Mucosa of rectum (tissue), 2 donors: ENCODE measurements at regions not wholly inside any gene's neighbourhood (a gene's known extent, or its start where the extent isn't known, plus 50 kb on each side); places are given as distances from the start of the nearest gene placed in this dataset.

ENCODE experiments used
- H3K27ac ChIP-seq, 2 donors: one replicate each; pipeline ENCODE4 v1.7.0; 2013; ENCODE audit warnings: inconsistent platforms in 2 of 2, low read depth in 2 of 2, low read length in 2 of 2
- H3K27me3 ChIP-seq, 2 donors: one replicate each; pipeline ENCODE4 v1.7.0; 2013; ENCODE audit warnings: low read length in 2 of 2; ENCODE audit not compliant: control insufficient read depth in 2 of 2, insufficient read depth in 2 of 2
- H3K36me3 ChIP-seq, 2 donors: one replicate each; pipeline ENCODE4 v1.7.0; 2013; ENCODE audit warnings: low read length in 2 of 2; ENCODE audit not compliant: control insufficient read depth in 2 of 2, insufficient read depth in 2 of 2
- H3K4me1 ChIP-seq, 2 donors: one replicate each; pipeline ENCODE4 v1.7.0; 2013; ENCODE audit warnings: low read length in 2 of 2, mild to moderate bottlenecking in 1 of 2; ENCODE audit not compliant: control insufficient read depth in 2 of 2, insufficient read depth in 2 of 2
- H3K4me3 ChIP-seq, 2 donors: one replicate each; pipeline ENCODE4 v1.7.0; 2013; ENCODE audit warnings: low read length in 2 of 2
- H3K9ac ChIP-seq, 2 donors: one replicate each; pipeline ENCODE4 v1.7.0; 2013; ENCODE audit warnings: low read length in 2 of 2, low read depth in 1 of 2, mild to moderate bottlenecking in 1 of 2
- H3K9me3 ChIP-seq, 2 donors: one replicate each; pipeline ENCODE4 v1.7.0; 2013; ENCODE audit warnings: low read length in 2 of 2; ENCODE audit not compliant: control insufficient read depth in 2 of 2
- donor health status: healthy.
- donor health status: Normal muscosa, but diverticular disease.

GRCh38 chr18:77822632-77823031, 573.0 kb downstream of the GALR1 start:
- no peaks in the 10 kb centered on the region for H3K9me3 ChIP-seq
- no peaks in the 10 kb centered on the region for H3K4me1 ChIP-seq
- no peaks in the 10 kb centered on the region for H3K36me3 ChIP-seq
- H3K4me3 ChIP-seq: no peak overlapping the region
- no peaks in the 10 kb centered on the region for H3K27me3 ChIP-seq
- no peak overlapping the region for H3K27ac ChIP-seq
- no peak overlapping the region for H3K9ac ChIP-seq

- H3K27me3 ChIP-seq: no peaks in the 10 kb centered on the region
- no peaks in the 10 kb centered on the region for H3K36me3 ChIP-seq
- H3K27ac ChIP-seq: no peak overlapping the region
- H3K4me3 ChIP-seq: no peak overlapping the region
- no peaks in the 10 kb centered on the region for H3K9me3 ChIP-seq
- H3K4me1 ChIP-seq: no peaks in the 10 kb centered on the region
- H3K9ac ChIP-seq: no peak overlapping the region
Measured at GRCh38 chr18:77833807-77834206, 584.2 kb downstream of the GALR1 start.

GRCh38 chr18:77851802-77852201, 602.2 kb downstream of the GALR1 start:
- Histone ChIP-seq H3K9ac (no peak overlapping the region), H3K9me3 (no peaks in the 10 kb centered on the region), H3K27ac (no peak overlapping the region), H3K4me1 (no peaks in the 10 kb centered on the region), H3K27me3 (no peaks in the 10 kb centered on the region), H3K4me3 (no peak overlapping the region), H3K36me3 (no peaks in the 10 kb centered on the region)

DNA sequence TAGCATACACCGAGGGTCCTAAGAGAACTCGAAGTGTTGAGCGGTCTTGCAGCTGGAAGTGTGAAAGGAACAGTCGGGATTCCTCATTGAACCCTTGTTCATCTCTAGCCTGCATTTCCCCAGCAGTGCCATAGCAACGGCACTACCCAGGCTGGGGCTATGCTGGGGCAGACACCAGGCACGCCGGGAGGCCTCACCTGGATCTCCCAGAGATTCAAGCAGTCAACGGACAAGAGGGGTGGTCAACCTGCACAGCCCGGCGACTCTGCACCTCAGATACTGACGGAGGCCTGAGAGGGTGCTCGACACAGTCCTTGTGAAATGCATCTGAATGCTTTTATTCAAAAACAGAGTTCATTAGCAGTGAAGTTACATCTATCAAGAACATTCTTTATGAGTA, 604.2 kb downstream of the GALR1 start:
- H3K27ac ChIP-seq: no peak overlapping the region
- no peak overlapping the region for H3K4me3 ChIP-seq
- no peak overlapping the region for H3K9ac ChIP-seq
- no peaks in the 10 kb centered on the region for H3K4me1 ChIP-seq
- no peaks in the 10 kb centered on the region for H3K36me3 ChIP-seq
- no peaks in the 10 kb centered on the region for H3K27me3 ChIP-seq
- H3K9me3 ChIP-seq: no peaks in the 10 kb centered on the region

GRCh38 chr18:77857678-77858655, 608.3 kb downstream of the GALR1 start:
- H3K4me3 ChIP-seq: no peak overlapping the region
- H3K27ac ChIP-seq: no peak overlapping the region
- H3K36me3 ChIP-seq: no peaks in the 10 kb centered on the region
- H3K27me3 ChIP-seq: no peaks in the 10 kb centered on the region
- H3K4me1 ChIP-seq: no peaks in the 10 kb centered on the region
- no peak overlapping the region for H3K9ac ChIP-seq
- H3K9me3 ChIP-seq: no peaks in the 10 kb centered on the region

DNA sequence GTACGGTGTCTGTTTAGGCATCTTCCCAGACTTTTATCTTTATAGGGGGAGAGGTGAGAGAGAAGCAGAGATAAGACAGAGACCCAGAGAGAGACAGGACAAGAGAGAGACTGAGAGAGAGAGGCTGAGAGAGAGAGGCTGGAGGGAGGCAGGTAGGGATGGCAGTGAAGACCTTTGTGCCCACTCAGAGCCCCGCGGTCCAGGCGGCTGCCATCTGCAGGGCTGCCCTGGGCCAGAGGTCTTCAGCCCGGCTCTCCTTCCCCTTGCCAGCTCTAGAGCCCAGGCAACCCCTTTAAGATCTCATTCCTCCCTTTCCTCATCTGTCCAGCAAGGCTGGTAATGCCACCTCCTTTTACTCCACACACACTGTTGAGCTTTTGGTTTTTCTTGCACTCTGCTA, 610.0 kb downstream of the GALR1 start:
- Histone ChIP-seq H3K27ac (no peak overlapping the region), H3K9me3 (no peaks in the 10 kb centered on the region), H3K9ac (no peak overlapping the region), H3K36me3 (no peaks in the 10 kb centered on the region), H3K4me1 (no peaks in the 10 kb centered on the region), H3K4me3 (no peak overlapping the region), H3K27me3 (no peaks in the 10 kb centered on the region)

GRCh38 chr18:77862066-77862757, 612.6 kb downstream of the GALR1 start:
- H3K36me3 ChIP-seq: no peaks in the 10 kb centered on the region
- H3K4me1 ChIP-seq: no peaks in the 10 kb centered on the region
- H3K4me3 ChIP-seq: no peak overlapping the region
- no peak overlapping the region for H3K9ac ChIP-seq
- peaks cover 0 to 2% of the 10 kb centered on the region in 2 donors for H3K9me3 ChIP-seq
- H3K27me3 ChIP-seq: no peaks in the 10 kb centered on the region
- no peak overlapping the region for H3K27ac ChIP-seq

- Histone ChIP-seq H3K27ac (no peak overlapping the region), H3K36me3 (no peaks in the 10 kb centered on the region), H3K27me3 (no peaks in the 10 kb centered on the region), H3K4me3 (no peak overlapping the region), H3K4me1 (no peaks in the 10 kb centered on the region), H3K9me3 (peaks cover 0 to 5% of the 10 kb centered on the region in 2 donors), H3K9ac (no peak overlapping the region)
Measured at GRCh38 chr18:77865853-77866252, 616.2 kb downstream of the GALR1 start.

DNA sequence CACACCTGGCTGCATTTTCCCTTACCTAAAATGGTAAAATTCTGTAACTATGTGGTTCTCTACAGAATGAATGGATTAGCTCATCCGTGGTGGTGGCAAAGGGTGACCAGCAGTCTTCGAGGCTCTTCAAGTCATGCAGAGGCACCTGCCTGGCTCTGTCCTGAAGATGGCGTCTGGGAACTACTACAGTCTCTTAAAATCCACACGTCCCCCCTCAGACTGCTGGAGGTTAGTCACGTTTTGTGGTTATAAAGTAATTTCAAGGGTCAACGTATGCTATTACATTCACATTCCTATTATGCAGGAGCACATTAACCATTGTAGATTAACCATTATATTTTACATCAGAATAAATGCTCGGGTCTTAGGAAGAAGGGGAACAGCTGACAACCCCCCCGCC, 616.7 kb downstream of the GALR1 start:
- Histone ChIP-seq H3K4me3 (no peak overlapping the region), H3K27me3 (no peaks in the 10 kb centered on the region), H3K36me3 (no peaks in the 10 kb centered on the region), H3K9me3 (peaks cover 0 to 6% of the 10 kb centered on the region in 2 donors), H3K4me1 (no peaks in the 10 kb centered on the region), H3K27ac (no peak overlapping the region), H3K9ac (no peak overlapping the region)

- H3K9ac ChIP-seq: no peak overlapping the region
- peaks cover 0 to 6% of the 10 kb centered on the region in 2 donors for H3K9me3 ChIP-seq
- H3K36me3 ChIP-seq: no peaks in the 10 kb centered on the region
- H3K4me1 ChIP-seq: no peaks in the 10 kb centered on the region
- no peak overlapping the region for H3K4me3 ChIP-seq
- H3K27ac ChIP-seq: no peak overlapping the region
- H3K27me3 ChIP-seq: no peaks in the 10 kb centered on the region
Measured at GRCh38 chr18:77870199-77870598, 620.6 kb downstream of the GALR1 start.
